DND-41 (cell line): ENCODE measurements at regions not wholly inside any gene's neighbourhood (a gene's known extent, or its start where the extent isn't known, plus 50 kb on each side); places are given as distances from the start of the nearest gene placed in this dataset.

Source experiments
- ATAC-seq: fragments of 200-7000 bp; cut with Tn5 transposase; 3 replicates; pipeline ENCODE4 v1.9.1; 2021; ENCODE audit warnings: low read depth; ENCODE audit not compliant: insufficient read depth
- DNase-seq: peaks from one replicate; pipeline ENCODE4 v3.0.0-alpha.2; 2020
- H2AFZ ChIP-seq: 2 replicates; pipeline ENCODE4 v1.6.0; 2012; ENCODE audit warnings: low read depth, low read length
- H3K27ac ChIP-seq: 2 replicates; pipeline ENCODE4 v1.5.1; 2012; ENCODE audit warnings: low read length, inconsistent platforms
- H3K27me3 ChIP-seq: fragments of 200-600 bp; sonication (generic); 2 replicates; pipeline ENCODE4 v1.6.0; 2012; ENCODE audit warnings: low read length, mild to moderate bottlenecking, inconsistent platforms; ENCODE audit not compliant: insufficient read depth, poor library complexity
- H3K36me3 ChIP-seq: 2 replicates; pipeline ENCODE4 v1.5.1; 2012; ENCODE audit warnings: low read length, inconsistent platforms; ENCODE audit not compliant: insufficient read depth
- H3K4me1 ChIP-seq: 2 replicates; pipeline ENCODE4 v1.5.1; 2012; ENCODE audit warnings: mild to moderate bottlenecking, low read length; ENCODE audit not compliant: insufficient read depth
- H3K4me2 ChIP-seq: 2 replicates; pipeline ENCODE4 v1.6.0; 2012; ENCODE audit warnings: mild to moderate bottlenecking, moderate library complexity, low read length, inconsistent platforms; ENCODE audit not compliant: insufficient read depth
- H3K4me3 ChIP-seq, 2 experiments: fragments of 200-600 bp in 1 of 2; shearing (Covaris generic) in 1 of 2; 2 replicates each; pipeline ENCODE4 v1.5.1; 2012 to 2016; ENCODE audit warnings: inconsistent platforms in 2 of 2, low read length in 2 of 2, mild to moderate bottlenecking in 2 of 2, low read depth in 1 of 2, moderate library complexity in 1 of 2
- H3K79me2 ChIP-seq: 2 replicates; pipeline ENCODE4 v1.6.0; 2012; ENCODE audit warnings: low read length, inconsistent platforms; ENCODE audit not compliant: insufficient read depth
- H3K9ac ChIP-seq: 2 replicates; pipeline ENCODE4 v1.6.0; 2012; ENCODE audit warnings: low read depth, mild to moderate bottlenecking, inconsistent platforms, low read length, moderate library complexity
- H3K9me3 ChIP-seq: 2 replicates; pipeline ENCODE4 v1.5.1; 2012; ENCODE audit warnings: low read length, moderate library complexity, mild to moderate bottlenecking, inconsistent platforms; ENCODE audit not compliant: insufficient read depth, severe bottlenecking
- H4K20me1 ChIP-seq: 2 replicates; pipeline ENCODE4 v1.6.0; 2012; ENCODE audit warnings: low read length; ENCODE audit not compliant: insufficient read depth
- CTCF ChIP-seq: IDR thresholded peaks from 2 replicates; pipeline ENCODE4 v1.5.1; 2012; ENCODE audit warnings: borderline replicate concordance, low read length, moderate library complexity, mild to moderate bottlenecking; ENCODE audit not compliant: poor library complexity, severe bottlenecking; ENCODE audit errors: extremely low read depth
- EZH2 ChIP-seq: IDR thresholded peaks from 3 replicates; pipeline ENCODE4 v1.6.1; 2012; ENCODE audit warnings: borderline replicate concordance, low read depth, mild to moderate bottlenecking, moderate library complexity, low read length, inconsistent platforms; ENCODE audit not compliant: severe bottlenecking

GRCh38 chr15:29937956-29938355 is 115.7 kb upstream of the TJP1 start:
- Histone ChIP-seq H3K4me3 (no peak overlapping the region), H3K9me3 (no peaks in the 10 kb centered on the region), H3K4me1 (no peaks in the 10 kb centered on the region), H4K20me1 (no peaks in the 10 kb centered on the region), H3K36me3 (no peaks in the 10 kb centered on the region), H3K79me2 (no peaks in the 10 kb centered on the region), H3K9ac (no peak overlapping the region), H3K4me2 (no peak overlapping the region), H3K27me3 (peaks cover 3% of the 10 kb centered on the region), H2AFZ (no peak overlapping the region), H3K27ac (no peak overlapping the region)
- no peak for TF ChIP-seq EZH2
- no peak for TF ChIP-seq CTCF
- no peak for DNase-seq
- ATAC-seq, result no peak

DNA sequence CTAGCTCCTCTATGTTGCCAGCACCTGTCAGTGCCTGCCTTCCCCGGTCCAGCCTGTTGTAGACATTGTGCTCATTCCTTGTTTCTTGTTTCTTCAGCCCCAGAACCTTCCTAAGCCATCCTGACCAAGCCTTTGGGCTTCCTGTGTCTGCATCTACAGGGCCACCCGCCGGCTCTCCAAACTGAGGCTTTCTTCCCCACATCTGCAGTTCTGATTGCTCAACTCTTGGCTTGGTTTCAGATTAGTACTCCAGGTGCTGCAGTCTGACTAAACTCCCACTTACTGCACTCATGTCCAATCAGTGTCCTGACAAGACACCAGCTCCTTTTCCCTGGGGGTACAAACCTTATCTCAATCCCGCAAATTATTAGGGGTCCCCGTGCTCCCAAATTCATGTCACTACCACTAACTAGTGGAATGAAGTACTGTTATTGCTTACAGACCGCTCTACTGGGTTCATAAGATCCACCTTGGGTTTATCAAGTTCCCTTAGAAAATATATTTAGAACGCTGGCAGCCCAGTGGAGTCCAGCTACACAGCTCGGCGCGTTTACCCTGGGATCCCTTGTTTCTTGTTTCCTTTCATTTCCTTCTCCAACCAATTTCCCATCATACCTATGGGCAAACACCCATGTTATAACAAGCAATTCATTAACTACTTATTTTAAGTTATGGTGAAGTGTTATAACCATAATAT is 114.2 kb upstream of the TJP1 start:
- H3K4me2 ChIP-seq, result no peak overlapping the region
- H4K20me1 ChIP-seq, result no peaks in the 10 kb centered on the region
- TF ChIP-seq CTCF (no peak), EZH2 (no peak)
- H3K4me1 ChIP-seq, result no peaks in the 10 kb centered on the region
- no peak overlapping the region for H3K27ac ChIP-seq
- peaks cover 3% of the 10 kb centered on the region for H3K27me3 ChIP-seq
- H3K9ac ChIP-seq, result no peak overlapping the region
- no peak for ATAC-seq
- no peaks in the 10 kb centered on the region for H3K36me3 ChIP-seq
- H3K79me2 ChIP-seq, result no peaks in the 10 kb centered on the region
- H2AFZ ChIP-seq, result no peak overlapping the region
- no peaks in the 10 kb centered on the region for H3K9me3 ChIP-seq
- DNase-seq, result no peak
- H3K4me3 ChIP-seq, result no peak overlapping the region

- Histone ChIP-seq H3K27ac (no peak overlapping the region), H3K79me2 (no peaks in the 10 kb centered on the region), H4K20me1 (no peaks in the 10 kb centered on the region), H3K4me3 (no peak overlapping the region), H3K4me1 (no peaks in the 10 kb centered on the region), H3K4me2 (no peak overlapping the region), H3K9me3 (no peaks in the 10 kb centered on the region), H2AFZ (no peak overlapping the region), H3K9ac (no peak overlapping the region), H3K36me3 (no peaks in the 10 kb centered on the region), H3K27me3 (peaks cover 3% of the 10 kb centered on the region)
- ATAC-seq, result no peak
- DNase-seq, result no peak
- no peak for TF ChIP-seq CTCF
- TF ChIP-seq EZH2, result no peak
Observed at GRCh38 chr15:29935296-29936004, 113.2 kb upstream of the TJP1 start.
